NCI-H1436 (cell line): ENCODE measurements at regions not wholly inside any gene's neighbourhood (a gene's known extent, or its start where the extent isn't known, plus 50 kb on each side); places are given as distances from the start of the nearest gene placed in this dataset.
"Not testable (repeated sequence)": the region's sequence is repeated elsewhere in the genome, so short reads cannot be mapped to it uniquely, and the experiment has no call there.

ENCODE experiments used
- DNase-seq: peaks from one replicate; lab custom pipeline; 2025; lab: John Stamatoyannopoulos, UW

- no peak for DNase-seq
Measured at GRCh38 chr7:24436131-24436920, 136.9 kb upstream of the PALS2 start.

GRCh38 chr7:24438232-24438631 is 135.0 kb upstream of the PALS2 start:
- DNase-seq, result no peak

GRCh38 chr7:24439104-24439503 is 134.1 kb upstream of the PALS2 start:
- not testable (repeated sequence) for DNase-seq

- no peak for DNase-seq
Measured at GRCh38 chr7:24440892-24441291, 132.4 kb upstream of the PALS2 start.

- no peak for DNase-seq
Measured at GRCh38 chr7:24441314-24442027, 131.8 kb upstream of the PALS2 start.

- no peak for DNase-seq
Measured at GRCh38 chr7:24442170-24442777, 131.0 kb upstream of the PALS2 start.

GRCh38 chr7:24444666-24445440 is 128.4 kb upstream of the PALS2 start:
- no peak for DNase-seq

- no peak for DNase-seq
Measured at GRCh38 chr7:24448038-24448437, 125.2 kb upstream of the PALS2 start.

GRCh38 chr7:24449416-24449815 is 123.8 kb upstream of the PALS2 start:
- not testable (repeated sequence) for DNase-seq

- no peak for DNase-seq
Measured at GRCh38 chr7:24455813-24456525, 117.3 kb upstream of the PALS2 start.

GRCh38 chr7:24456526-24457218 is 116.6 kb upstream of the PALS2 start:
- DNase-seq, result no peak

GRCh38 chr7:24457219-24457558 is 116.1 kb upstream of the PALS2 start:
- no peak for DNase-seq

- DNase-seq, result no peak
Measured at GRCh38 chr7:24462117-24462516, 111.1 kb upstream of the PALS2 start.

GRCh38 chr7:24462984-24463383 is 110.3 kb upstream of the PALS2 start:
- no peak for DNase-seq

GRCh38 chr7:24463474-24463873 is 109.8 kb upstream of the PALS2 start:
- no peak for DNase-seq

- DNase-seq, result no peak
Measured at GRCh38 chr7:24464861-24465260, 108.4 kb upstream of the PALS2 start.

GRCh38 chr7:24466168-24466768 is 107.0 kb upstream of the PALS2 start:
- DNase-seq, result no peak

- no peak for DNase-seq
Measured at GRCh38 chr7:24469118-24469517, 104.1 kb upstream of the PALS2 start.

GRCh38 chr7:24472093-24472492 is 101.2 kb upstream of the PALS2 start:
- no peak for DNase-seq

GRCh38 chr7:24475166-24475961 is 97.9 kb upstream of the PALS2 start:
- no peak for DNase-seq
